Adrenal gland (tissue), 9 donors: ENCODE measurements at regions not wholly inside any gene's neighbourhood (a gene's known extent, or its start where the extent isn't known, plus 50 kb on each side); places are given as distances from the start of the nearest gene placed in this dataset.

Experiments used
- DNase-seq, 7 donors: peaks; one replicate each; pipeline ENCODE4 v3.0.0-alpha.2; 2019 to 2020
- H3K27ac ChIP-seq, 5 donors: fragments of 200-600 bp; sonication (generic) in 4 of 5; 1 replicate in 3 of 5; 2 replicates in 2 of 5; pipeline versions ENCODE4 v1.5.1 to v1.8.0; 2016 to 2020; ENCODE audit warnings: mild to moderate bottlenecking in 1 of 5
- H3K27me3 ChIP-seq: fragments of 200-600 bp; 2 replicates; pipeline ENCODE4 v1.8.0; 2021
- H3K36me3 ChIP-seq, 2 donors: fragments of 200-600 bp; replicated peaks in 1 of 2; 1 replicate in 1 of 2; 2 replicates in 1 of 2; pipeline versions ENCODE4 v1.5.1 to v1.8.0; 2018 to 2022
- H3K4me1 ChIP-seq, 2 donors: fragments of 200-600 bp; replicated peaks in 1 of 2; 1 replicate in 1 of 2; 2 replicates in 1 of 2; pipeline versions ENCODE4 v1.5.1 to v1.8.0; 2018 to 2021
- H3K4me3 ChIP-seq, 4 donors: fragments of 200-600 bp; sonication (generic) in 3 of 4; one replicate each; pipeline ENCODE4 v1.5.1; 2016 to 2018
- H3K9me3 ChIP-seq, 3 donors: fragments of 200-600 bp; sonication (generic) in 1 of 3; replicated peaks in 1 of 3; 1 replicate in 2 of 3; 2 replicates in 1 of 3; pipeline versions ENCODE4 v1.5.1 to v1.8.0; 2016 to 2021
- CTCF ChIP-seq, 6 experiments: fragments of 450-650 bp in 4 of 6; fragments of 200-600 bp in 2 of 6; sonication (generic) in 1 of 6; IDR thresholded peaks; 1 replicate in 5 of 6; 2 replicates in 1 of 6; pipeline versions ENCODE4 v1.5.1 to v1.8.0; 2016 to 2021; ENCODE audit warnings: antibody characterized with exemption in 6 of 6, mild to moderate bottlenecking in 2 of 6, moderate library complexity in 1 of 6
- POLR2A ChIP-seq, 2 donors: fragments of 450-650 bp; IDR thresholded peaks; one replicate each; pipeline ENCODE4 v1.6.1; 2017; ENCODE audit warnings: antibody characterized with exemption in 2 of 2, mild to moderate bottlenecking in 2 of 2, moderate library complexity in 1 of 2
- WGBS, 4 donors: extraction: QIAGEN DNeasy Blood & Tissue Kit in 2 of 4; methylation state at CpG; one replicate each; pipeline versions ENCODE4 v1.1.5 to v1.1.7; 2013 to 2017; 5-methylcytosine and 5-hydroxymethylcytosine counted together
- intact Hi-C, 2 donors: fragments of 100-400 bp; cut with DNase I; formaldehyde crosslinking; loops; one replicate each; pipeline versions ENCODE4 v1.14.1 to v1.15.0; 2022 to 2023
- donor health status: healthy with polysubstance abuse.
- donor health status: Bipolar disorder and iron deficiency.
- donor health status: DM: yes; HTN: yes; CAD: no.
- donor health status: DM: no; HTN: no; CAD: no.
- donor health status: DM: no; HTN: no; CAD: no.

DNA sequence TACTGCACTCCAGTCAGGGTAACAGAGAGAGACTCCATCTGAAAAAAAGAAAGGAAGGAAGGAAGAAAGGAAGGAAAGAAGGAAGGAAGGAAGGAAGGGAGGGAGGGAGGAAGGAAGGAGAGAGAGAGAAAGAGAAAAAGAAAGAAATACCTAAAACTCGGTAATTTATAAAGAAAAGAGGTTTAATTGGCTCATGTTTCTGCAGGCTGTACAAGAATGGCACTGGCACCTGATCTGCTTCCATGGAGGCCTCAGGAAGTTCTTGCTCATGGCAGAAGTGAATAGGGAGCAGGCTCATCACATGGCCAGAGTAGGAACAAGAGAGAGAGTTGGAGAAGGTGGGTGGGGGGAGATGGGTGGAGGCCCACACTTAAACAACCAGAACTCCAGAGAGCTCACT, 215.2 kb upstream of the IRX3 start:
- H3K27ac ChIP-seq = no peak overlapping the region
- no peaks in the 10 kb centered on the region for H3K36me3 ChIP-seq
- H3K4me1 ChIP-seq = peaks cover 10 to 13% of the 10 kb centered on the region in 2 donors
- H3K4me3 ChIP-seq = no peak overlapping the region
- intact Hi-C loops = no loop called here
- 75 to 88% (median 85%) methylated on average over 1 of the region's 1 CpG for WGBS, 4 donors
- H3K27me3 ChIP-seq = no peaks in the 10 kb centered on the region
- no peak for DNase-seq
- TF ChIP-seq POLR2A (IDR thresholded peaks at IDR 0.05) (no peak), CTCF (IDR thresholded peaks at IDR 0.05) (no peak)
- peaks cover 0 to 9% (median 0%) of the 10 kb centered on the region in 3 donors for H3K9me3 ChIP-seq

DNA sequence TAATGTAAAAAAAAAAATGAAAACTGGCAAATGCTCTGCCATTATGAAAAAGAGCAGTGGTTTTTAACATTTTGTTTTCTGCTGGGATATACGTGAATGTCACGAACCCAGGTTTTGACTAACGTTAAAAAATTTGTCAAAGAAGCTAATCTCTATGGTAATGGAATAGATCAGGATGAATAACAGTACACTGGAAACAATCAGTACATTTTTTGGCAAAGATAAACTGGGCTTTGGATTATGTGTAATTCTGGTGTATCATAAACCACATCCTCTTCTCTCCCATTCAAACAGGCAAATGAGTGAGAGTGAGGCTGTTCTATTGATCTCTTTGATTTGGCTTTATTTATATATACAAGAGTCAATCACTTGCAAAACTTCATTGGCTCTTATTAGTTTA, 207.0 kb upstream of the IRX3 start:
- intact Hi-C loops = no loop called here
- H3K9me3 ChIP-seq = peaks cover 0 to 9% (median 0%) of the 10 kb centered on the region in 3 donors
- 81 to 90% (median 83%) methylated on average over 3 of the region's 3 CpGs for WGBS, 4 donors
- no peaks in the 10 kb centered on the region for H3K36me3 ChIP-seq
- TF ChIP-seq CTCF (IDR thresholded peaks at IDR 0.05) (no peak), POLR2A (IDR thresholded peaks at IDR 0.05) (no peak)
- no peak overlapping the region for H3K27ac ChIP-seq
- no peak overlapping the region for H3K4me3 ChIP-seq
- no peak for DNase-seq
- H3K4me1 ChIP-seq = no peaks in the 10 kb centered on the region
- H3K27me3 ChIP-seq = peaks cover 7% of the 10 kb centered on the region

GRCh38 chr16:54493061-54493460, 206.5 kb upstream of the IRX3 start:
- H3K27me3 ChIP-seq = peaks cover 7% of the 10 kb centered on the region
- TF ChIP-seq POLR2A (IDR thresholded peaks at IDR 0.05) (no peak), CTCF (IDR thresholded peaks at IDR 0.05) (no peak)
- no peak overlapping the region for H3K27ac ChIP-seq
- no peaks in the 10 kb centered on the region for H3K4me1 ChIP-seq
- H3K36me3 ChIP-seq = no peaks in the 10 kb centered on the region
- H3K4me3 ChIP-seq = no peak overlapping the region
- no peak for DNase-seq
- intact Hi-C loops = no loop called here
- peaks cover 0 to 7% (median 0%) of the 10 kb centered on the region in 3 donors for H3K9me3 ChIP-seq
- WGBS, 4 donors = 55 to 67% (median 61%) methylated on average over 2 of the region's 2 CpGs

GRCh38 chr16:54490112-54490488, 203.5 kb upstream of the IRX3 start:
- TF ChIP-seq POLR2A (IDR thresholded peaks at IDR 0.05) = no peak
- no peak for TF ChIP-seq CTCF (IDR thresholded peaks at IDR 0.05)
- WGBS, 4 donors = 69 to 77% (median 72%) methylated on average over 2 of the region's 2 CpGs
- Histone ChIP-seq H3K36me3 (no peaks in the 10 kb centered on the region), H3K27me3 (no peaks in the 10 kb centered on the region), H3K4me3 (no peak overlapping the region), H3K4me1 (no peaks in the 10 kb centered on the region), H3K27ac (no peak overlapping the region), H3K9me3 (no peaks in the 10 kb centered on the region)
- no peak for DNase-seq
- intact Hi-C loops = no loop called here
